Esophagus muscularis mucosa (tissue), 4 donors: ENCODE measurements at regions not wholly inside any gene's neighbourhood (a gene's known extent, or its start where the extent isn't known, plus 50 kb on each side); places are given as distances from the start of the nearest gene placed in this dataset.

Experiments used
- CTCF ChIP-seq, 3 experiments: fragments of 200-600 bp in 2 of 3; fragments of 450-650 bp in 1 of 3; sonication (generic) in 2 of 3; IDR thresholded peaks; one replicate each; pipeline ENCODE4 v1.5.1; 2017 to 2019; ENCODE audit warnings: antibody characterized with exemption in 3 of 3, mild to moderate bottlenecking in 2 of 3, moderate library complexity in 1 of 3
- EP300 ChIP-seq: sonication (generic); formaldehyde crosslinking; IDR thresholded peaks from one replicate; pipeline ENCODE4 v1.6.1; 2017; ENCODE audit warnings: antibody characterized with exemption
- POLR2A ChIP-seq: fragments of 450-650 bp; IDR thresholded peaks from one replicate; pipeline ENCODE4 v1.6.1; 2017; ENCODE audit warnings: antibody characterized with exemption, moderate library complexity, mild to moderate bottlenecking, low read depth
- POLR2AphosphoS5 ChIP-seq, 2 donors: sonication (generic); formaldehyde crosslinking; IDR thresholded peaks; one replicate each; pipeline ENCODE4 v1.6.1; 2017; ENCODE audit warnings: antibody characterized with exemption in 2 of 2

- no peak for TF ChIP-seq CTCF (IDR thresholded peaks at IDR 0.05)
- TF ChIP-seq POLR2A: no peak
- TF ChIP-seq POLR2AphosphoS5 (IDR thresholded peaks at IDR 0.05): no peak
- no peak for TF ChIP-seq EP300
These were observed 92.0 kb downstream of the THBS2 start for GRCh38 chr6:169161572-169162167.
